Mucosa of rectum (tissue), 2 donors: ENCODE measurements at regions not wholly inside any gene's neighbourhood (a gene's known extent, or its start where the extent isn't known, plus 50 kb on each side); places are given as distances from the start of the nearest gene placed in this dataset.

Source experiments
- H3K27ac ChIP-seq, 2 donors: one replicate each; pipeline ENCODE4 v1.7.0; 2013; ENCODE audit warnings: inconsistent platforms in 2 of 2, low read depth in 2 of 2, low read length in 2 of 2
- H3K27me3 ChIP-seq, 2 donors: one replicate each; pipeline ENCODE4 v1.7.0; 2013; ENCODE audit warnings: low read length in 2 of 2; ENCODE audit not compliant: control insufficient read depth in 2 of 2, insufficient read depth in 2 of 2
- H3K36me3 ChIP-seq, 2 donors: one replicate each; pipeline ENCODE4 v1.7.0; 2013; ENCODE audit warnings: low read length in 2 of 2; ENCODE audit not compliant: control insufficient read depth in 2 of 2, insufficient read depth in 2 of 2
- H3K4me1 ChIP-seq, 2 donors: one replicate each; pipeline ENCODE4 v1.7.0; 2013; ENCODE audit warnings: low read length in 2 of 2, mild to moderate bottlenecking in 1 of 2; ENCODE audit not compliant: control insufficient read depth in 2 of 2, insufficient read depth in 2 of 2
- H3K4me3 ChIP-seq, 2 donors: one replicate each; pipeline ENCODE4 v1.7.0; 2013; ENCODE audit warnings: low read length in 2 of 2
- H3K9ac ChIP-seq, 2 donors: one replicate each; pipeline ENCODE4 v1.7.0; 2013; ENCODE audit warnings: low read length in 2 of 2, low read depth in 1 of 2, mild to moderate bottlenecking in 1 of 2
- H3K9me3 ChIP-seq, 2 donors: one replicate each; pipeline ENCODE4 v1.7.0; 2013; ENCODE audit warnings: low read length in 2 of 2; ENCODE audit not compliant: control insufficient read depth in 2 of 2
- donor health status: healthy.
- donor health status: Normal muscosa, but diverticular disease.

DNA sequence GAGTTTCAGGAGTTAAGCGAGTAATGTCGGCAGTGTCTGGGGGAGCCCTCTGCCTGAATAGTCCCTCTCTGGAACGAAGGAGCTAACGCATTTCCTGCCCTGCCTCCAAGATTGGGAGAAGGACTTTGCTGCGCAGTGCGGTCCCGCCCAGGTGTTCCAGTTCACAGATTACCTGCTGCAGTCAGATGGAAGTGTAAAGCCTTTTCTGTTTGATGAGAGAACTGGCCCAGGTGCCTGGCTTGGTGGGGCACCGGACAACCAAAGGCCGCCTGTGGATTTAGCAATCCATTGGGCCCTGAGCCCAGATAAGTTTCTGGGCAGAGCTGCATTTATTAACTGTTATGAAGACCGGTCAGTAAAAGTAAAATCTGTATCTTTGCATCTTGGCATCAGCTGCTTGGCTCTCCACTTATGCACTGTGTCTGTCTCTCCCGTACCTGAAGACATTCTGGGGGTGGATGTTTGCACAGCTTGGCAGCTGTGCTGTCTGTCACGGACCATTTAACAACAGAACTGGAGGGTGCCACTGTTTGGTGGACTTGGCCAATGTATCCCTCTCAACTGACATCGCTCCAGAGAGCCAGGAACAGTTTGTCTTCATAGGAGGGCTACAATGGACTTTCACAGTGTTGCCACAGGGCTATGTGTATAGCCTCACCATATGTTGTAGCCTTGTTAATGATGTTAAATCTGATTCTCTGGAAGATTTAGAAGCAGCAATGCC, 654.7 kb upstream of the ZWINT start:
- no peak overlapping the region for H3K27ac ChIP-seq
- H3K9ac ChIP-seq: no peak overlapping the region

GRCh38 chr10:57015187-57015586, 654.1 kb upstream of the ZWINT start:
- Histone ChIP-seq H3K36me3 (no peaks in the 10 kb centered on the region), H3K27me3 (no peaks in the 10 kb centered on the region), H3K27ac (no peak overlapping the region), H3K9ac (no peak overlapping the region), H3K4me3 (no peak overlapping the region), H3K9me3 (no peaks in the 10 kb centered on the region), H3K4me1 (no peaks in the 10 kb centered on the region)

More for the DNA sequence above, 654.7 kb upstream of the ZWINT start:
- no peak overlapping the region for H3K4me3 ChIP-seq
- H3K36me3 ChIP-seq: no peaks in the 10 kb centered on the region
- H3K27me3 ChIP-seq: no peaks in the 10 kb centered on the region
- H3K4me1 ChIP-seq: no peaks in the 10 kb centered on the region
- H3K9me3 ChIP-seq: no peaks in the 10 kb centered on the region

DNA sequence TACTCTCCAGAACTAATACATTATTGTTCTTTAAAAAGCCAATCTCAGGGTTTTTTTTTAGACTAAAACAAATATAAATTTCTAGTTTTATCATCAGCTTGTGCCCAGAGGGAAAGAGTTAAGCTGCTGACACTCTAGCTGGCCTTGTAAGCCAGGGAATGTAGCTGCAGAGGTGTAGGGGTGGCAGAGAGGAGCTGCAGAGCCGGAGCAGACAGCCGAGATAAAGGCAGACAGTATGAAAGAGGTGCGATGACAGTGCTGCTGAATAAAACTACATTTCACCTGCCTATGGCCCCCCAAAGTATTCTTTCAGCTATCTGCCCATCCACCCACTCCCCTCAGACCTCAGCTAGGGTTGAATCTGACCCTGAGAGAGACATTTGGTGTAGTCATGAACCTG, 653.7 kb upstream of the ZWINT start:
- Histone ChIP-seq H3K36me3 (no peaks in the 10 kb centered on the region), H3K4me1 (no peaks in the 10 kb centered on the region), H3K9ac (no peak overlapping the region), H3K4me3 (no peak overlapping the region), H3K27ac (no peak overlapping the region), H3K27me3 (no peaks in the 10 kb centered on the region), H3K9me3 (no peaks in the 10 kb centered on the region)

DNA sequence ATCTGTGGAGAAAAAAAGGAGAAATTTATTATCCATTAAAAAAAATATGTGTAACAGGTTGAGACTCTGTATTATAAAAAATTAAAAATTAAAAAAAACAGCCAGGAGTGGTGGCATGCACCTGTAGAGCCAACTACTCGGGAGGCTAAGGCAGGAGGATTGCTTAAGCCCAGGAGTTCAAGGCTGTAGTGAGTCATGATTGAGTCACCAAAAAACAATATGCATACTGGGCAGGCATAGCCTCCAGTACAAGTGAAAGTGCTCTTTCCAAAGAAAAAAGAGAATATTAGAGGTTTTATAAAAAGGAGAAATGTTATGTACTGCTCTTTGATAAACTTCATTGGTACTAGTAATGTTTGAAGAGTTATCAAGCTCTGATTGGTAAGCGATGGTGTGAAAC, 647.1 kb upstream of the ZWINT start:
- Histone ChIP-seq H3K9me3 (no peaks in the 10 kb centered on the region), H3K36me3 (no peaks in the 10 kb centered on the region), H3K4me3 (no peak overlapping the region)

GRCh38 chr10:56991591-56992069, 630.6 kb upstream of the ZWINT start:
- H3K9me3 ChIP-seq: no peaks in the 10 kb centered on the region

More for the DNA sequence above, 647.1 kb upstream of the ZWINT start:
- no peak overlapping the region for H3K27ac ChIP-seq
- no peak overlapping the region for H3K9ac ChIP-seq
- H3K4me1 ChIP-seq: no peaks in the 10 kb centered on the region
- no peaks in the 10 kb centered on the region for H3K27me3 ChIP-seq

GRCh38 chr10:56975513-56975912, 614.5 kb upstream of the ZWINT start:
- H3K4me3 ChIP-seq: no peak overlapping the region
- no peak overlapping the region for H3K27ac ChIP-seq
- H3K27me3 ChIP-seq: no peaks in the 10 kb centered on the region
- H3K9ac ChIP-seq: no peak overlapping the region
- no peaks in the 10 kb centered on the region for H3K36me3 ChIP-seq
- H3K4me1 ChIP-seq: no peaks in the 10 kb centered on the region
- H3K9me3 ChIP-seq: no peaks in the 10 kb centered on the region

More at GRCh38 chr10:56991591-56992069, 630.6 kb upstream of the ZWINT start:
- Histone ChIP-seq H3K27ac (no peak overlapping the region), H3K9ac (no peak overlapping the region), H3K4me1 (no peaks in the 10 kb centered on the region), H3K36me3 (no peaks in the 10 kb centered on the region), H3K27me3 (no peaks in the 10 kb centered on the region), H3K4me3 (no peak overlapping the region)

DNA sequence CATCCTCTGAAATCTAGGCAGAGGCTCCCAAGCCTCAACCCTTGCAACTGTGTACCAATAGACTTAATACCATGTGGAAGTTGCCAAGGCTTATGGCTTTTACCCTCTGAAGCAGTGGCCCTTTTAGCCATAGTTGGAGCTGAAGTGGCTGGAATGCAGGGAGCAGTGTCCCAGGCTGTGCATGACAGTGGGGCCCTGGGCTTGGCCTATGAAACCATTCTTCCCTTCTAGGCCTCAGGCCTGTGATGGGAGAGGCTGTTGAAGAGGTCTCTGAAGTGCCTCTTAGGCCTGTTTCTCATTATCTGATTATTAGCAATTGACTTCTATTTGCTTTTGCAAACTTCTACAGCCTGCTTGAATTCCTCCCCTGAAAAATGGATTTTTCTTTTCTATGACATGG, 612.7 kb upstream of the ZWINT start:
- Histone ChIP-seq H3K9me3 (no peaks in the 10 kb centered on the region), H3K9ac (no peak overlapping the region), H3K36me3 (no peaks in the 10 kb centered on the region), H3K27ac (no peak overlapping the region), H3K4me1 (no peaks in the 10 kb centered on the region), H3K27me3 (no peaks in the 10 kb centered on the region), H3K4me3 (no peak overlapping the region)

GRCh38 chr10:56943221-56943755, 582.2 kb upstream of the ZWINT start:
- Histone ChIP-seq H3K27ac (no peak overlapping the region), H3K27me3 (no peaks in the 10 kb centered on the region), H3K4me1 (no peaks in the 10 kb centered on the region), H3K9ac (no peak overlapping the region), H3K4me3 (no peak overlapping the region), H3K9me3 (no peaks in the 10 kb centered on the region), H3K36me3 (no peaks in the 10 kb centered on the region)

DNA sequence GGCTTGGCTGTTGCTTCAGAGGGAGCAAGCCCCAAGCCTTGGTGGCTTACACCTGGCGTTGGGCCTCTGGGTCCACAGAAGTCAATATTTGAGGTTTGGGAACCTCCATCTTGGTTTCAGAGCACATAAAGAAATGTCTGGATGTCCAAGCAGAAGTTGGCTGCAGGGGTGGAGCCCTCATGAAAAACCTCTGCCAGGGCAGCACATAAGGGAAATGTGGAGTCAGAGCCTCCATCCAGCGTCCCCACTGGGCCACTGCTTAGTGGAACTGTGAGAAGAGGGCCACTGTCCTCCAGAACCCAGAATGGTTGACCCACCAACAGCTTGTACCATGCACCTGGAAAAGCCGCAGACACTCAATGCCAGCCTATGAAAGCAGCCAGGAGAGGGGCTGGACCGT, 573.5 kb upstream of the ZWINT start:
- Histone ChIP-seq H3K4me3 (no peak overlapping the region), H3K4me1 (no peaks in the 10 kb centered on the region), H3K9me3 (peaks cover 0 to 6% of the 10 kb centered on the region in 2 donors), H3K27ac (no peak overlapping the region), H3K27me3 (no peaks in the 10 kb centered on the region), H3K9ac (no peak overlapping the region), H3K36me3 (no peaks in the 10 kb centered on the region)

- H3K4me3 ChIP-seq: no peak overlapping the region
- H3K4me1 ChIP-seq: no peaks in the 10 kb centered on the region
- H3K9me3 ChIP-seq: no peaks in the 10 kb centered on the region
- H3K9ac ChIP-seq: no peak overlapping the region
- no peaks in the 10 kb centered on the region for H3K27me3 ChIP-seq
- no peaks in the 10 kb centered on the region for H3K36me3 ChIP-seq
- no peak overlapping the region for H3K27ac ChIP-seq
These were observed 567.7 kb upstream of the ZWINT start for GRCh38 chr10:56928714-56929113.
